ENCODE measurements at regions not wholly inside any gene's neighbourhood (a gene's known extent, or its start where the extent isn't known, plus 50 kb on each side); places are given as distances from the start of the nearest gene placed in this dataset.
"Not testable (repeated sequence)": the region's sequence is repeated elsewhere in the genome, so short reads cannot be mapped to it uniquely, and the experiment has no call there.

DNA sequence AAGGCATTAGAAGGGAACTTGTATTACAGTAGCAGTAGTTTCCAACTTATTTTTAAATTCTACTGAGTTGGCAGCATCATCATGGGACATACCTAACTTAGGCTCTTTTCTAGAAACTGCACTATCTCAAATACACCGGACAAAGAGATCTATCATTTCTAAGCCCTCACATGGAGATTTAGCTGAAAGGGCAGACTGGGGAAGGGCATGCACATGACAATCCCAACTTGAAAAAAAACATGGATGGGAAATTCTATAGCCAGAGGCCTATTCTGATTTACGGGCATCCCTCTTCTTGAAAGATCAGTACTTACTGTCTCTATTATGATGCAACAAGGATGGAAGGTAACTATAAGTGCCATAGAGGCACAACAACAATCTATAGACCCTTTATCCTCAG lies 1328.6 kb downstream of the UQCRFS1 start:
- no peak for DNase-seq (ENCODE audit: low spot score)

DNA sequence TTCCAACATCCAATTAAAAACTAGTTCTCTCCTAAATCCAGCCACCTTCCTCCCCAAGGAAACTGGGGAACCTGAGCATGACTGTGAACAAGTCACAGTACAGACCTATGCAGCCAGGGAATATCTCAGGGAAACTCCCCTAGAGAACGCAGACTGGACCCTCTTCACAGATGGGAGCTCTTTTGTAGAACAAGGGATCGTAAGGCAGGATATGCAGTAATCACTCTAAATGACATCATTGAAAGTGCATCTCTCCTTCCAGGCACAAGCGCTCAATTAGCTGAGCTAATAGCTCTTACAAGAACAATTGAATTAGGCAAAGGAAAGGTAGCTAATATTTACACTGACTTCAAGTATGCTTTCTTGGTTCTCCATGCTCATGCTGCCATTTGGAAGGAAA lies 1331.7 kb downstream of the UQCRFS1 start:
- no peak for DNase-seq (ENCODE audit: low spot score)

DNA sequence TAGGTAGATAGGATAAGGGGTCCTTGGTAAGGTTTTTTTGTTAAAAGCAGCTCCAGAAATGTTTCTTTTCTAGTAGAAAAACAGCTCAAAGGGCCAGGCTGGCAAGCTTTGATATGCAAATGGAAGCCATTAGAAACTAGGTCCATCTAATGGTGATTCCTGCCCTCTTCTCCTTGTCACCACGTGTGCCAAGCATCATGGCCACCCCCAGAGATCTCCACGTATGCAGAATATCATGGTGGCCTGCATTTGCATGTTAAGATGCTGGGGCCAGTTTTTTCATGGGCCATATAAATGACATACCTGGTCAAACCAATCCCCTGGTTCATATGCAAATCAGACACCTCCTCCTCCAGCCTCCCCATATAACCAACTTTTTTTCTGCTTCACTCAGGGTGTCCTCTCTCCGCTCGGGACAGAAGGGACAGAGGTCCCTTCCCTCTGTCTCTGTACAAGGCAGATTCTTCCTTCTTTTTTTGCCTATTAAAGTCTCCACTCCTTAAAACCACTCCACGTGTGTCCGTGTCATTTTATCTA lies 1335.9 kb downstream of the UQCRFS1 start:
- DNase-seq (ENCODE audit: low spot score), result no peak

DNA sequence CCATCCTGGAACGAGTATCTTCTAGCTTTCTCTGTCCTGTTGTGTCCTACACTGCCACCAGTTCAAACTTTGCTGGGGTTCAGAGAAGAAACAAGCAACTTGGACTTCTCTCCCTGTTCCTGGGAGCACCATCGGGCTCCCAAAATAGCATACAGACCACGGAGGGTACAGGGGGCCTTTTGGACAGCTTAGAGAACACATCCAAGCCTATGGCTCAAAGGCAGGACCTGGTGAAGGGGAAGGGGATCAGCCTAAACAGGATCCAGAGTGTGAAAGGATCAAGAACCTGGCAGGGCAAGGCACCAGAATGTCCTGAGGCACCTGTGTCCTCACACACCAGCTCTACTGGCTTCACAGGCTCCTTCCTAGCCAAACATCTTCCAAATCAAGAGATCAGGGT lies 1336.5 kb downstream of the UQCRFS1 start:
- DNase-seq (ENCODE audit: low spot score), result no peak

DNA sequence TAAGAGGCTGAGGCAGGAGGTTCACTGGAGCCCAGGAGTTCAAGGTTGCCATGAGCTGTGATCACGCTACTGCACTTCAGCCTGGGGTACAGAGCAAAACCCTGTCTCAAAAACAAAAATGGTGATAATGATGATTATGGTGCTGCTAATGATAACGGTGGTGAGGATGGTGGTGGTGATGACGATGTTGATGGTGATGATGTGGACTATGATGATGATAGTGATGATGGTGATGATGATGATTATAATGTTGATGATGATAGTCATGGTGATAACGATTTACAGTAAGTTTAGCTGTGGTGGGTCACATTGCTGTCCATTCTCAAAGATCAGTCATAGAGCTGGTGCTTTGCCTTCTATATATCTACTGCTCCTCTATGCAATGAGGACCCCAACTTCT lies 1340.6 kb downstream of the UQCRFS1 start:
- no peak for DNase-seq (ENCODE audit: low spot score)

DNA sequence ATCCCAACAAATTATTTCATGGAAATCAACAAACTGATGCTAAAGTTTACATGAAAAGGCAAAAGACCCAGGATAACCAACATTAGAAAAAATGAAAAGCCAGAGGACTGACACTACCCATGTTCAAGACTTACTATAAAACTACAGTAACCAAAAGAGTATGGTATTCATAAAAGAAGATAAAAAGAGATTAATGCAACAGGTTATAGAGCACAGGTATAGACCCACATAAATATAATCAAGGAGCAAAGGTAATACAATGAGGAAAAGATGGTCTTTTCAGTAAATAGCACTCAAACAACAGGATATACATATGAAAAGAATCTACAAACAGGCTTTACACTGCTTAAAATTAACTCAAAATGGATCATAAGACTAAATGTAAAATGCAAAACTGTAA lies 1342.7 kb downstream of the UQCRFS1 start:
- no peak for DNase-seq (ENCODE audit: low spot score)

DNA sequence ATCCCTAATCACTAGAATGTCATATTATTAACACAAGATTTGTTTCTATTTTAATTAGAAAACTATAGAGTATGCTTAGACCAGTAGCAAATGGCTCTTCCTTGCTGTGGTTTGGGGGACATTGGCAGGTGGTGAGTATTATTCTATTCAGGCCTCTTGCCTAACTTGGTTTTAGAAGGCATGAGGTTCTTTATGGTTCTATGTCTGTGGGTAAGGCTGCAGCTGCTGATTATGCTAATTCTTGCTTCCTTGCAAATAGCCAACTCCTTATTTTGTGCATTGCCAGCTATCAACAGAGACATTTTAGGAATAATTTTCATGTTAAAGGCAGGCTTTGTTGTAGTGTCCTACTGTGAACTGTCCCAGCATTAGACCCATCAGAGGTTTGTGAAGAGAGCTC lies 1344.9 kb downstream of the UQCRFS1 start:
- DNase-seq (ENCODE audit: low spot score), result no peak

DNA sequence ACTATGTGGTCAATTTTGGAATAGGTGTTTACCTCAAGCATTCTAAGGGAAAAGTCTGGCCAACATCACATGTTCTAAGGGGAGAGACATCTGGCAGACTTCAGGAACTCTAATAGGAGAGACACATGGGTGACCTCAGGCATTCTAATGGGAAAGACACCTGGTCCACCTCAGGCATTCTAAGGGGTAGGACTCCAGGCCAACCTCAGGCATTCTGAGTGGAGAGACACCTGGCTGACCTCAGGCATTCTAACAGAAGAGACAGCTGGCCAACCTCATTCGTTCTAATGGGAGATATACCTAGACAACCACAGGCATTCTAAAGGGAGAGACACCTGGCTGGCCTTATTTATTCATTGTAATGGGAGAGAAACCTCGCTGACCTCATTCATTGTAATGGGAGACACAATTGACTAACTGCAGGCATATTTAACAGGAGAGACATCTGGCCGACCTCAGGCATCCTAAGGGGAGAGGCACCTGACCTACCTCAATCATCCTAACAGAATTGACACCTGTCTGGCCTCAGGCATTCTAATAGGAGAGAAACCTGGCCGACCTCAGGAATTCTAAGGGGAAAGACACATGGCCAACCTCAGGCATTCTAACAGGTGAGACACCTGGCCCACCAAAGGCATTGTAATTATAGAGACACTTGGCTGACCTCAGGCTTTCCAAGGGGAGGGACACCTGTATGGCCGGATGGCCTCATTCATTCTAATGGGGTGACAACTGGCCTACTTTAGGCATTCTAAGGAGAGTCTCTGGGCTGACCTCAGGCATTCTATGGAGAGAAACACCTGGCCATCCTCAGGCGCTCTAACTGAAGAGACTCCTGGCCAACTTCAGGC lies 1346.8 kb downstream of the UQCRFS1 start:
- no peak for DNase-seq (ENCODE audit: low spot score)

DNA sequence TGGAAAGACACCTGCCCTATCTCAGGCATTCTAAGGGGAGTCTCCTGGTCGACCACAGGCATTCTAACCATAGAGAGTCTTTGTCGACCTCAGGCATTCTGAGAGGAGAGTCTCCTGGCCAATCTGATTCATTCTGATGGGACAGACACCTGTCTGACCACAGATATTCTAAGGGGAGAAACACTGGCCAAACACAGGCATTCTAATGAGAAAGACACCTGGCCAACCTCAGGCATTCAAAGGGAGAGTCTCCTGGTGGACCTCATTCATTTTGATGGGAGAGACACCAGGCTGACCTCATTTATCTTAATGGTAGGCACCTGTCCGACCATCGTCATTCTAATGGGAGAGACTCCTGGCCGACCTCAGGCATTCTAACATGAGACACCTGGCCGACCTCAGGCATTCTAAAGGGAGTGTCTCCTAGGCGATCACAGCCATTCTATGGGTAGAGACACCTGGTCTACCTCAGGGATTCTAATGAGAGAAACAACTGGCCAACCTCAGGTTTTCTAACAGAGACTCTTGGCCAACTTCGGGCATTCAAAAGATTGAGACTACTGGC lies 1351.5 kb downstream of the UQCRFS1 start:
- DNase-seq (ENCODE audit: low spot score), result no peak

DNA sequence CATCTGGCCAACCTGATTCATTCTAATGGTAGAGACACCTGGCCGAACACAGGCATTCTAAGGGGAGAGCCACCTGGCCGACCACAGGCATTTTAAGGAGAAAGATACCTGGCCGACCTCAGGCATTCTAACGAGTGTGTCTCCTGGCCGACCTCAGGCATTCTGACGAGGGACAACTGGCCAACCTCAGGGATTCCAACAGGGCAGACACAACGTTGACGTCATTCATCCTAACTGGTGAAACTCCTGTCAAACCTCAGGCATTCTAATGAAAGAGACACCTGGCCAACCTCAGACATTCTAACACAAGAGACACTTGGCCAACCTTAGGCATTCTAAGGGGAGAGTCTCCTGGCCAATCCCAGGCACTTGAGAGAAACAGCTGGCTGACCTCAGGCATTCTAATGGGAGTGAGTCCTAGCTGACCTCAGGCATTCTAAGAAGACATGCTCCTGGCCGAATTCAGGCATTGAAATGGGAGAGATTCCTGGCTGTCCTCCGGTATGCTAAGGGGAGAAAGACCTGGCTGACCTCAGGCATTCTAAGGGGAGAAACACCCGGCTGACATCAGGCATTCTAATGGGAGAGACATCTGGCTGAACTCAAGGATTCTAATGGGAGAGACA lies 1352.5 kb downstream of the UQCRFS1 start:
- DNase-seq (ENCODE audit: low spot score), result no peak

DNA sequence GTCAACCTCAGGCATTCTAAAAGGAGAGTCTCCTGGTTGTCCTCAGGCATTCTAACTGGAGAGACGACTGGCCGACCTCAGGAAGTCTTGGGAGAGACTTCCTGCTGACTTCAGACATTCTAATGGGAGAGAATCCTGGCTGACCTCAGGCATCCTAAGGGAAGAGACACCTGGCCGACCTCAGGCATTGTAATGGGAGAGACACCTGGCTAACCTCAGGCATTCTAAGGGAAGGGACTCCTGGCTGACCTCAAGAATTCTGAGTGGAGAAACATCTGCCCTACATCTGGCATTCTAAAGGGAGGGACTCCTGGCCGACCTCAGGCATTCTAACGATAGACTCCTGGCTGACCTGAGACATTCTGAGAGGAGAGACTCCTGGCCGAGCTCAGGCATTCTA lies 1353.3 kb downstream of the UQCRFS1 start:
- no peak for DNase-seq (ENCODE audit: low spot score)

DNA sequence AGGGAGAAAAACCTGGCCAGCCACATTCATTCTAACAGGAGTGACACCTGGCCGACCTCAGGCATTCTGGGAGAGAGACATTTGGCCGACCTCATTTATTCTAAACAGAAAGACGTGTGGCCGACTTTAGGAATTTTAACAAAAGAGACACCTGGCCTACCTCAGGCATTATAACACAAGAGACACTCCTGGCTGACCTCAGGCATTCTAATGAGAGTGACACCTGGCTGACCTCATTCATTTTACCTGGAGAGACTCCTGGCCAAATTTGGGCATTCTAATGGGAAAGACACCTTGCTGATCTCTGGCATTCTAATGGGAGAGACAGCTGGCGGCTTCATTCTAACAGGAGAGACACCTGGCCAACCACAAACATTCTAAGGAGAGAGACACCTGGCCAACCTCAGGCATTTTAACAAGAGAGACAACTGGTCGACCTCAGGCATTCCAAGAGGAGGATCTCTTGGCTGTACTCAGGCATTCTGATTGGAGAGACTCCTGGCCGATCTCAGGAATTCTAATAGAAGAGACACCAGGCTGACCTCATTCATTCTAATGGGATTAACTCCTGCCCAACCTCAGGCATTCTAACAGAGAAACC lies 1353.9 kb downstream of the UQCRFS1 start:
- no peak for DNase-seq (ENCODE audit: low spot score)

DNA sequence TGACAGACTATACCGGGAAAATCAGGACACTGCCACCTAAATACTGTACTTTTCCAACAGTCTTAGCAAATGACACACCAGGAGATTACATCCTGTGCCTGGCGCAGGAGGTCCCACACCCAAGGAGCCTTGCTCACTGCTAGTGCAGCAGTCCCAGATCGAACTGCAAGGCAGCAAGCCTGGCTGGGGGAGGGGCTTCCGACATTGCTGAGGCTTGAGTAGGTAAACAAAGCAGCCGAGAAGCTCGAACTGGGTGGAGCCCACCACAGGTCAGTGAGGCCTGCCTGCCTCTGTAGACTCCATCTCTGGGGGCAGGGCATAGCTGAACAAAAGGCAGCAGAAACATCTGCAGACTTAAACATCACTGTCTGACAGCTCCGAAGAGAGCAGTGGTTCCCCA lies 1360.0 kb downstream of the UQCRFS1 start:
- DNase-seq (ENCODE audit: low spot score), result not testable (repeated sequence)

DNA sequence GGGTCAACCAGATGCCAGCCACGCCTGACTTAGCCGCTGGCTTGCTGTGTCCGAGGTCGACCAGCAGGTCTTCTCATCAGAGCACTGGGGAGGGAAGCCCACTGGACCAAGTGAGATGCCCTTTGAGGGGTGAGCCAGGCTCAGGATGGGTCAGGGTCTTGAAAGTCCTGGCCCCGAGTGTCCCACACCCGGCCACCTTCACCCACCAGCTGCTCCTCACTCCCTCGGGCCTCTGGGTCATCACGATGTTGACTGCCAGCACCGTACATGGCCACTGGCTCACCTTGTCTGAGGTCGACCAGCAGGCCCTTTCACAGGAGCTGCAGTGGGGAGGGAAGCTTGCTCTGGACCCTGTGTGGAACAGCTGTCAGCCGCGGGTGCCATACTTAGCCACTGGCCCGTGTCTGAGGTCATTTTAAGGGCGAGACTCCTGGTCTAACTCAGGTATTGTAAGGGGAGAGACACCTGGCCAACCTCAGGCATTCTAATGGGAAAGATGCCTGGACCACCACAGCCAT lies 1361.3 kb downstream of the UQCRFS1 start:
- no peak for DNase-seq (ENCODE audit: low spot score)

DNA sequence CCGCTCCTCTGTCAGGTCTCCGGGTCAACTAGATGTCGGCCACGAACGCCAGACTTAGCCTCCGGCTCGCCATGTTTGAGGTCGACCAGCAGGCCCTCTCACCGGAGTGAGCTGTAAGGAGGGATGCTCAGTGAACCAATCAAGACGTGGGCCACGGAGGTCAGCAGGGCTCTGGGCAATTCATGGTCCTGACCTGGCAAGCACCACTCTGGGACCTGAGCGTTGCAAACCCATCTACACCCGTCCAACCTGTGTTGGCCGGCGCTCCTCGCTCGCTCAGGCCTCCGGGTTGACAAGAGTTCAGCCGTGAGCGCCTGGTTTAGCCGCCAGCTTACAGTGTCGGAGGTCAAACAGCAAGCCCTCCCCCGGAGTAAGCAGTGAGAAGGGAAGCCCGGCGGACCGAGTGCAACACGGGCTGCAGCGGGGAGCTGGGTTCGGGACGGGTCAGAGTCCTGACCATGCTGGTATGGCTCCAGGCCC lies 1361.9 kb downstream of the UQCRFS1 start:
- no peak for DNase-seq (ENCODE audit: low spot score)

DNA sequence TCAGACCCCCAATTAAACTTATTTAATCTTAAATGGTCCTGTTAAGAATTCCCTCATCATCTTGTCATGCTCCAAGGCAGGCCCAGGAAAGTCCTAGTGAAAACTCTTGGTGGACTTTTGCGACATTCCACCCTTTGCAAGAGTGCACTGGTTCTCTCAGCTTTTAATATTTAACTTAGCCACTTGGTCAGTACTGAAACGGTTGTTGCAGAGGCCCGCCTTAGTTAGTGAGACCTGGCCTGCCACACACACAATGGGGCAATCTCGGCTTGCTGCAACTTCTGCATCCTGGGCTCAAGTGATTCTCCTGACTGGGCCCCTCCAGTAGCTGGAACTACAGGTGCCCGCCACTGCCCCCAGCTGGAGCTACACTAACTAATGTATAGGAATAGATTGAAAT lies 1366.0 kb downstream of the UQCRFS1 start:
- no peak for DNase-seq (ENCODE audit: low spot score)

DNA sequence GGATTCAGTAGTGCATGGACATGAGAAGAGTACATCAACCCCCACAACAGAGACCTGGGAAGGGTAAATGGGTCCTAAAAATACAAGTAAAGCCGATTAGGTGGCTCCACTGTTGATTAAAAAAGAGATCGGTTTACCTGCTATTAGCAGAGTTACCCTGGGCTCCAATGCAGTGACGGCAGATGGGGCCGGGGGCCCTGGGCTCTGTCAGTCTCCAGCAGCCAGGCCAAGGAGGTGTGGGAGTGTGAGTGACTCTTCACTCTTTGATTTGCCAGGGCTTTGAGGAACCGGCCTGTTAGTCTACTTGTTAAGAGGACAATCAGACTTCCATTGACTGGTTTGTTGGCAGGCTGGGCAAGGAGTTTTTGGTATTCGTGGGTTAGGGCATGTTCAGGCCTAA lies 1368.7 kb downstream of the UQCRFS1 start:
- DNase-seq (ENCODE audit: low spot score), result no peak

DNA sequence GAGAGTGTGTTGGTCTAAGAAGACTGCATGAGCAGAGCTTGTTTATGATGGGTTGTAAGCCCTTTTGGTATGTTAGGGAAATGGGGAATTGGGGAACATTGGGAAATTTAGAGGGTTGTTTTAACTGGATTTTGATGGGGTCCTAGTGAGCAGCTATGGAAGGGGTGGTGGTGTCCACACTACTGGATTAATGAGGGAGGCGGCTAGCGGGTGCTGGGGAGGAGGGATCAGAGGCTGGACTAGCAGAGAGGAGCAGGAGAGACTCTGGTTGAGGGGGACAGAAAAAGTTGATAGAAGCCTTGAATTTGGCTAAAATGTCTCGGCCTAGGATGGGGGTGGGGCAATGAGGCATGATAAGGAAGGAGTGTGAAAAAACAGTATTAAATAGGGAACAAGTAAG lies 1369.1 kb downstream of the UQCRFS1 start:
- DNase-seq (ENCODE audit: low spot score), result no peak

DNA sequence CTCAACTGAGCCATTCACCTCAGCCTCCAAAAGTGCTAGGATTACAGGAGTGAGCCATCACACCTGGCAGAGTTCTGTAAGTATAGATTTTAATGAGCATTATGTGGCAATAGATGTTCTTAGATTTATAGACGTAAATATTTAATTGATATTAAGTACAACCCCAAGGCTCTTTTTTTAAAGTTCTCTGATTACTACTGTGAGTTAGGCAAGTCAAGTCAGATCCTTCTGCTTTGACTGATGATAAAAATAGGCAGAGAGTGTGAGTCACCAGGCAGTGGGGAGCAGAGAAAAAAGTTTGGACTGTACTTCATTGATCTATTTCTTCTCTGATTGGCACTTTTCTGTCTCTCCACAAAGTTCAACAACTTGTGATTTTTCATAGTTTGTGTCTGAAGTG lies 1379.9 kb downstream of the UQCRFS1 start:
- no peak for DNase-seq (ENCODE audit: low spot score)

DNA sequence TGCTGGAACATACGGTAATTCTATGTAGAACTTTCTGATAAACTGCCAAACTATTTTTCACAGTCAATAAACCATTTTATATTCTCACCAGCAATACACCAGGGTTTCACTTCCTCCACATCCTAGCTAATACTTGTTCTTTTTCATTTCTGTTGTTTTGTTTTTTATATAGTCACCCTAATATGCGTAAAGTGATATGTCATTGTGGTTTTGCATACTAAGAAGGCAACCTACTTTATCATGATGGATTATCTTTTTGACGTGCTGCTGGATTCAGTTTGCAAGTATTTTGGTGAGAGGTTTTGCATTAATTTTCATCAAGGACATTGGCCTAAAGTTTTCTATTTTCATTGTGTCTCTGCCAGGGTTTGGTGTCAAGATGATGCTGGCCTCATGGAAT lies 1384.1 kb downstream of the UQCRFS1 start:
- DNase-seq (ENCODE audit: low spot score), result no peak

DNA sequence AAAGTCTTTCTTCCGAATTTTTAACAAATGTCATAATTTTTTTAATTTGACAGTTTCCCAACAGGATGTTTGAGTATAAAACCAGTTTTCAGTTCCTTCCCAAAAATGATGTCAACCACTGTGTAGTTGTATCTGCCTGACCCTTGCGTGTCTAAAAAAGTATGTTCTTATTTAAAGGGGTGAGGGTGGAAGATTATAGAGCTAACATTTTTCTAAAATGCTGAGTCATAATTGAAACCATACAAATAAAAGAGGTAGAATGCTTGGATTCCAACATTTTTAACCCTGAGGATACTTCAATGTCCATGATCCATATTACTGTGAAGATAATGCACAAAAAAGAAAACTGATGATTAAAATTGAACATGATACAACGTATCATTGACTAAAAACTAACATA lies 1388.8 kb downstream of the UQCRFS1 start:
- no peak for DNase-seq (ENCODE audit: low spot score)

DNA sequence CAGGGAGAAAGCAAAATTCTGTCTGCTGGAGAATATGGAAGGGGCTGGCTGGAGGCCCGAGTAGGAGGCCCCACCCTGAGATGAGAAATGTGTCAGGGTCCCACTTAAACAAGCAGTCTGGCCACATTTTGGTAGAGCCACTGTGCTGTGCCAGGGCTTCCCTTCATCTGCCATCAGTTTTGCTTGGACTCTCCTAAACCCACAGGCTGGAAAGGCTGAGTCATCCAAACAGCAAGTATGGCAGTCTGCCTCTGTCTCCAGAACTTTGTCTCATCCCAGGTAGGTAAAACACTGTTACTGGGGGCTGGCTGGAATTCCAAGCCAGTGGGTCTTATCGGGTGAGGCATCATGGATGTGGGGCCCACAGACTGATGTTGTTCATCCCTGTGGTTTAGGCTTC lies 1390.6 kb downstream of the UQCRFS1 start:
- DNase-seq (ENCODE audit: low spot score), result no peak
